ENCODE measurements at regions not wholly inside any gene's neighbourhood (a gene's known extent, or its start where the extent isn't known, plus 50 kb on each side); places are given as distances from the start of the nearest gene placed in this dataset.

DNA sequence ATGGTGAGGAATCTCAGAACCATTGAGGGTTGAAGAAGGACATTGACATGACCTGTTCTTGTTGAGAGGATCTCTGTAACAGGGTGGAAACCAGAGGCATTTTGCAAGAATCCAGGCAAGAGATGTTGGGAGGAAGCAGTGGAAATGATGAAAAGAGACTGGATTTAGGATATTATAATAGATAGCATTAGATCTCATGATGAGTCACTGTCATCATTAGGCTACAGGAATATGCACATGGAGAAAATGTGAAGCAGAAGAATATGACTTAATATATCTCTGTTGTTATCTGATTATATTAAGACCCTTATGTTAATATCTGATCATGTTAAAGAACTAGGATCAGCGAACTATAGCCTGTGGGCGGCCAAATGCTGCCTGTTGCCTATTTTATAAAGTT, 393.0 kb upstream of the MTPN start:
- H3K4me2 ChIP-seq (ENCODE audit: low read length) = no peak overlapping the region
- no peaks in the 10 kb centered on the region for H3K9me3 ChIP-seq (ENCODE audit: insufficient read depth, low read depth, low read length)
- no peaks in the 10 kb centered on the region for H4K20me1 ChIP-seq (ENCODE audit: insufficient read depth, low read length)
- H3K79me2 ChIP-seq (ENCODE audit: insufficient read depth, low read length) = no peaks in the 10 kb centered on the region
- no peaks in the 10 kb centered on the region for H3K4me1 Mint-ChIP-seq (ENCODE audit: low read depth, unreplicated experiment)
- H3K4me1 ChIP-seq (ENCODE audit: insufficient read depth, low read length) = no peaks in the 10 kb centered on the region
- no peak overlapping the region for H3K27ac ChIP-seq (ENCODE audit: low read depth, low read length)
- no peak overlapping the region for H3K4me3 ChIP-seq (ENCODE audit: insufficient read depth, low read depth, low read length)
- H3K27ac Mint-ChIP-seq (ENCODE audit: unreplicated experiment) = no peak overlapping the region
- no peak overlapping the region for H3K4me3 Mint-ChIP-seq (ENCODE audit: unreplicated experiment)
- no peaks in the 10 kb centered on the region for H3K36me3 Mint-ChIP-seq (ENCODE audit: low read depth, unreplicated experiment)
- DNase-seq (ENCODE audit: low read depth) = no peak
- H2AFZ ChIP-seq (ENCODE audit: low read depth, low read length) = no peak overlapping the region
- TF ChIP-seq EZH2 (IDR thresholded peaks at IDR 0.05; ENCODE audit: insufficient read depth, low read length) = no peak
- TF ChIP-seq, protein P1, sequence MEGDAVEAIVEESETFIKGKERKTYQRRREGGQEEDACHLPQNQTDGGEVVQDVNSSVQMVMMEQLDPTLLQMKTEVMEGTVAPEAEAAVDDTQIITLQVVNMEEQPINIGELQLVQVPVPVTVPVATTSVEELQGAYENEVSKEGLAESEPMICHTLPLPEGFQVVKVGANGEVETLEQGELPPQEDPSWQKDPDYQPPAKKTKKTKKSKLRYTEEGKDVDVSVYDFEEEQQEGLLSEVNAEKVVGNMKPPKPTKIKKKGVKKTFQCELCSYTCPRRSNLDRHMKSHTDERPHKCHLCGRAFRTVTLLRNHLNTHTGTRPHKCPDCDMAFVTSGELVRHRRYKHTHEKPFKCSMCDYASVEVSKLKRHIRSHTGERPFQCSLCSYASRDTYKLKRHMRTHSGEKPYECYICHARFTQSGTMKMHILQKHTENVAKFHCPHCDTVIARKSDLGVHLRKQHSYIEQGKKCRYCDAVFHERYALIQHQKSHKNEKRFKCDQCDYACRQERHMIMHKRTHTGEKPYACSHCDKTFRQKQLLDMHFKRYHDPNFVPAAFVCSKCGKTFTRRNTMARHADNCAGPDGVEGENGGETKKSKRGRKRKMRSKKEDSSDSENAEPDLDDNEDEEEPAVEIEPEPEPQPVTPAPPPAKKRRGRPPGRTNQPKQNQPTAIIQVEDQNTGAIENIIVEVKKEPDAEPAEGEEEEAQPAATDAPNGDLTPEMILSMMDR (IDR thresholded peaks at IDR 0.05; ENCODE audit: insufficient read depth, low read depth, low read length) = no peak
- H3K27me3 Mint-ChIP-seq (ENCODE audit: low read depth, unreplicated experiment) = no peaks in the 10 kb centered on the region
- H3K9me3 Mint-ChIP-seq (ENCODE audit: unreplicated experiment) = no peaks in the 10 kb centered on the region
- FAIRE-seq = no peak
- H3K36me3 ChIP-seq (ENCODE audit: insufficient read depth, low read length) = no peaks in the 10 kb centered on the region
- H3K27me3 ChIP-seq (ENCODE audit: insufficient read depth, low read length) = no peaks in the 10 kb centered on the region
- H3K9ac ChIP-seq (ENCODE audit: low read length) = no peak overlapping the region

DNA sequence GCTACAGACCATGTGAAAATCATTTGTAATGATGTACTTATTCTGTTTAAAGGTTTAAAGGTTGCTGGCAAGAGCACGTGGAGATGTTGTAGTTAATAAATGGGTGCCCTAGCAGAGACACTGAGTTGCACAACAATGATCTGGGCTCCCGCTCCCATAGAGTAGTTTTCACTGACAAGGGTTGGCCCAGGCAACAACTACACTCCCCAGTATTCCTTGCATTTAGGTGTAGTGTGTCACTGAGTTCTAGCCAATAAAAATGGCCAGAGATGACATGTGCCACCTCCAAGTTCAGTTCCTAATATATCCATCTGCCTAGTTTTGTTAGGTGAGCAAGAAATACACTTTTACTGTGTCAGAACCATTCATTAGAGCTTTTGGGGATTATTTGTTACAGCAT, 392.1 kb upstream of the MTPN start:
- H3K27ac ChIP-seq (ENCODE audit: low read depth, low read length) = no peak overlapping the region
- no peak for DNase-seq (ENCODE audit: low read depth)
- no peaks in the 10 kb centered on the region for H3K4me1 Mint-ChIP-seq (ENCODE audit: low read depth, unreplicated experiment)
- no peak overlapping the region for H3K4me3 ChIP-seq (ENCODE audit: insufficient read depth, low read depth, low read length)
- H3K27me3 Mint-ChIP-seq (ENCODE audit: low read depth, unreplicated experiment) = no peaks in the 10 kb centered on the region
- no peaks in the 10 kb centered on the region for H3K79me2 ChIP-seq (ENCODE audit: insufficient read depth, low read length)
- no peak for FAIRE-seq
- H3K4me3 Mint-ChIP-seq (ENCODE audit: unreplicated experiment) = no peak overlapping the region
- H3K9ac ChIP-seq (ENCODE audit: low read length) = no peak overlapping the region
- no peaks in the 10 kb centered on the region for H3K36me3 Mint-ChIP-seq (ENCODE audit: low read depth, unreplicated experiment)
- no peak for TF ChIP-seq EZH2 (IDR thresholded peaks at IDR 0.05; ENCODE audit: insufficient read depth, low read length)
- TF ChIP-seq, protein P1 (IDR thresholded peaks at IDR 0.05; ENCODE audit: insufficient read depth, low read depth, low read length) = no peak
- H3K27ac Mint-ChIP-seq (ENCODE audit: unreplicated experiment) = no peak overlapping the region
- no peaks in the 10 kb centered on the region for H3K4me1 ChIP-seq (ENCODE audit: insufficient read depth, low read length)
- no peaks in the 10 kb centered on the region for H3K36me3 ChIP-seq (ENCODE audit: insufficient read depth, low read length)
- no peaks in the 10 kb centered on the region for H3K9me3 Mint-ChIP-seq (ENCODE audit: unreplicated experiment)
- H2AFZ ChIP-seq (ENCODE audit: low read depth, low read length) = no peak overlapping the region
- no peaks in the 10 kb centered on the region for H4K20me1 ChIP-seq (ENCODE audit: insufficient read depth, low read length)
- H3K27me3 ChIP-seq (ENCODE audit: insufficient read depth, low read length) = no peaks in the 10 kb centered on the region
- H3K4me2 ChIP-seq (ENCODE audit: low read length) = no peak overlapping the region
- H3K9me3 ChIP-seq (ENCODE audit: insufficient read depth, low read depth, low read length) = no peaks in the 10 kb centered on the region

DNA sequence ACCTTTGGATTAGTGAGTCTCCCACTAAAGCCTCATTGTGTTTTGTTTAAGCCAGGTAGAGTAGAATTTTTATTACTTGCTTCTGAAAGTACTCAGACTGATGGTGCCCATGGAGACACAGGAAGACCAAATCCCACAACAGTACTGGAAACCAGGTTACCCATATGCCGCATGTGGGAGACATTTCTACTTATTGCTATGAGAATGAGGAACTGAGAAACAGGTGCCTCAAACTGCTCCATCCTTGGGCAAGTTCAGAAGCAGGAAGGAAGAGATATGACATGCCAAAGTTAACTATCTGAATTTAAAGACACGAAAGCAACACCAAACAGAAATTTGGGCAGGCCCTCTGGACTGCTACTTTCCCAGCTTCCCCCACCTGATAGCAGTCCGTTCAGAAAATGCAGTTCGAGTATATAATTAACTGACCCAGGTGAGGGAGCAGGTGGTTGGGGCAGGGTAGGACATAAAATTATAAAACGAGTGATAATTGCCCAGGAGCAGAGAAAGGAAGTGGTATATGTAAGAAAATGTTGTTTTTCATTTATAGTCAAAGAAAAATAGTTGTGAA, 382.3 kb upstream of the MTPN start:
- Histone ChIP-seq H3K4me3 (ENCODE audit: insufficient read depth, low read depth, low read length) (no peak overlapping the region), H3K4me2 (ENCODE audit: low read length) (no peak overlapping the region), H3K79me2 (ENCODE audit: insufficient read depth, low read length) (no peaks in the 10 kb centered on the region), H3K27me3 (ENCODE audit: insufficient read depth, low read length) (no peaks in the 10 kb centered on the region), H4K20me1 (ENCODE audit: insufficient read depth, low read length) (no peaks in the 10 kb centered on the region), H3K9ac (ENCODE audit: low read length) (no peak overlapping the region), H3K36me3 (ENCODE audit: insufficient read depth, low read length) (no peaks in the 10 kb centered on the region), H2AFZ (ENCODE audit: low read depth, low read length) (no peak overlapping the region), H3K27ac (ENCODE audit: low read depth, low read length) (no peak overlapping the region), H3K4me1 (ENCODE audit: insufficient read depth, low read length) (no peaks in the 10 kb centered on the region), H3K9me3 (ENCODE audit: insufficient read depth, low read depth, low read length) (no peaks in the 10 kb centered on the region)
- no peak overlapping the region for H3K27ac Mint-ChIP-seq (ENCODE audit: unreplicated experiment)
- H3K9me3 Mint-ChIP-seq (ENCODE audit: unreplicated experiment) = no peaks in the 10 kb centered on the region
- FAIRE-seq = no peak
- H3K4me3 Mint-ChIP-seq (ENCODE audit: unreplicated experiment) = no peak overlapping the region
- peaks cover 3% of the 10 kb centered on the region for H3K4me1 Mint-ChIP-seq (ENCODE audit: low read depth, unreplicated experiment)
- H3K36me3 Mint-ChIP-seq (ENCODE audit: low read depth, unreplicated experiment) = no peaks in the 10 kb centered on the region
- no peaks in the 10 kb centered on the region for H3K27me3 Mint-ChIP-seq (ENCODE audit: low read depth, unreplicated experiment)
- TF ChIP-seq EZH2 (IDR thresholded peaks at IDR 0.05; ENCODE audit: insufficient read depth, low read length) = no peak
- TF ChIP-seq, protein P1 (IDR thresholded peaks at IDR 0.05; ENCODE audit: insufficient read depth, low read depth, low read length) = no peak
- DNase-seq (ENCODE audit: low read depth) = no peak
